ENCODE measurements at regions not wholly inside any gene's neighbourhood (a gene's known extent, or its start where the extent isn't known, plus 50 kb on each side); places are given as distances from the start of the nearest gene placed in this dataset.
"Not testable (repeated sequence)": the region's sequence is repeated elsewhere in the genome, so short reads cannot be mapped to it uniquely, and the experiment has no call there.

DNA sequence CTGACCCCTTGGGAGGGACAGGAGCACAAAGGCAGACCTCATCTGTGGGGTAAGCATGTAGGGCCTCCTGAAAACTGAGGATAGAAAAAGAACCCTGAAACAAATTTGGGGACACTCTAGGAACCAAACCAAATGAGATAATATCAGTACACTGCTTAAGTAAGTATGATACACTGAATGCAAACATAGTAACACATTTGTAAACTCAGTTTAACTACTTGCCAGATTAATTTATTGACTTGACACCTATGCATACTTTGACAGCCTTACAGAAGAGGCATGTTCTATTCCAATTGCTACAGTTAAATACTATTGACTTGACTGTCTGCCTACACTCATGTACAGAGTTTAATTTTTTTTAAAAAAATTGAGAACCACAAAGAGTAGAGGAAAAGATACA lies 1070.8 kb upstream of the SEMA6A start:
- DNase-seq (ENCODE audit: low read depth in 3 of 3): no peak

DNA sequence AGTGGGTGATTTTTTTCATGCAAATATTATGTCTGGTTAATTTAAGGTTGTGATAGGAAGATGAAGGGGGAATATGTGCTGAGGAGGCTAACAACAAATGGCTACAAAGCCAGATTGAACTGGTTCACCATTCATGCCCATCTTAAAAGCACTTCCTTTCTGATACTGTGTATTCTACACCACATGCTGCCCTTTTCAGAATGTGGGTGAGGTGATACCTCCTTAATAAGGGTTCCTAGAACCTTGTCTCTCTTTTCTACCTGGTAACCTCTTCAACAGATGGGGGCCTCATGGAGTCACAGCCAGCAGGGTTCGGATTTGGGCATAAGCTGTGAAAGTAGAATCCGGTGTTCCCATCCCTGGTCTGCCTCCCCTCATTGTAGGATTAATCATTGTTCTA lies 1064.0 kb upstream of the SEMA6A start:
- DNase-seq (ENCODE audit: low read depth in 3 of 3): no peak

DNA sequence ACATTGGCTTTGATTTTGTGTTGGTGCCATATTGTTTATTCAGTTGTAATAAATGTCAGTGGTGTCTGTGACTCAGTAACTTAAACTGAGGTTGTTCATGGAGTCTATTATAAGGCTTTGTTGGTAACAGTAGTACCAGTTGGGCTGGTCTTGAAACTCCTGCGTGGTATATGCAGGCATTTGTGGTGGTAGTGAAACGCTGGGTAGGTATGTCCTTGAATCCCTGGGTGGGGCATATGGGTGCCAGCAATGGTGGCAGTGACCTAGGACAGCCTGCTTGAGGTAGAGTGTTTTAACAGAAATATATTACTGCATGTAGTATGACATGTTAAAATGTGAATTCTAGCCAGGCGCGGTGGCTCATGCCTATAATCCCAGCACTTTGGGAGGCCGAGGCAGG lies 1058.5 kb upstream of the SEMA6A start:
- no peak for DNase-seq (ENCODE audit: low read depth in 3 of 3)

DNA sequence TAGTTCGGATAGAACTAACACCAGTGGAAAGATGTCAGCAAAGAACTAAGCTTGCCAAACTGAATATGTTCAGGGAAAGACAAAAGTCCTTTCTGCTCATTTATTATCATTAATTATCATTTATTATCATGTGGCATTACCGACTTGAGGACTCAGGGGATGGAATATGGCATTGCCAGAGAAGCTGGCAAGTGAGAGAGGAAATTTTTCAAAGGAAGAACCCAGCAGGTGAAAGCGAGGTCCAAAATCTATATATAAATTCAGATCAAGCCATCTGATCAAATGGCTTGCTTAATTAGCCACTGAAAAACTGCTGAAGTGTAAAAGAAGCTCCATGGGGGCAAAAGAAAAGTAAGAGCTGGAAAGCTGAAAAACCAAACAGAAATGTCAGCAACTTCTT lies 1049.6 kb upstream of the SEMA6A start:
- DNase-seq (ENCODE audit: low read depth in 3 of 3): no peak

DNA sequence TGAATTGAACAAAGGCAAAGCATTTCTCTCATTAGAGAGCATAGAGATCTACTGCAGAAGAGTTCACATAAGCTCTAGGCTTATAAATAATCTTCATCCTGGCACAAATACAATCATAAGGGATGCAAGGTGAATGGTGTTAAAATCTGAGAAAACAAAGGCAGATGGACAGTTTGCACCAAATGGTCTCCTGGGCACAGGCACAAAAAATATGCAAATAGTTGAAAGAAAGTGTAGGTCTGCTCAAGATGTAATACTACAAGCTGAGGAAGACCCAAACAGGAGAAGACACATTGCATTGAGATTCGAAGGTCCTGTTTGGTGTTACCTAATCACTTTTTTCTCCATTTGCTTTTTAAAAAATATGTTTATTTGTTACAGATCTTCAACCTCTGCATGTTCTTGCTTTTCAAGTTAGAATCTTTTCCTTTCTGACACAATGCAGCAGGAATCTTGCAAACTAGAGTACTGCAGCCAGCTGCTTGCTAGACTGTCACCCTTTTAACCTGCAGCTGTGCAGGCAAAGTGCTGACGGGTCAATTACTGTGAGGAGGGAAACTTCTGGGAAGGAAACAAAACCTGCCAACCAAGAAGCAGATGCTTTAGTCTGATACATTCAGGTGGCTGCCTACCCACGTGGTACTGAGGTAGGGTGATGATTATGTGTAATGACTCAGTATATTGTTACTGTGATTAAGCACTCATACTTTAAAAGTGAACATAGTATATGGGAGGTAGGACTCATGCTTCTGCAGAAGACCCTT lies 1048.6 kb upstream of the SEMA6A start:
- DNase-seq (ENCODE audit: low read depth in 3 of 3): no peak

DNA sequence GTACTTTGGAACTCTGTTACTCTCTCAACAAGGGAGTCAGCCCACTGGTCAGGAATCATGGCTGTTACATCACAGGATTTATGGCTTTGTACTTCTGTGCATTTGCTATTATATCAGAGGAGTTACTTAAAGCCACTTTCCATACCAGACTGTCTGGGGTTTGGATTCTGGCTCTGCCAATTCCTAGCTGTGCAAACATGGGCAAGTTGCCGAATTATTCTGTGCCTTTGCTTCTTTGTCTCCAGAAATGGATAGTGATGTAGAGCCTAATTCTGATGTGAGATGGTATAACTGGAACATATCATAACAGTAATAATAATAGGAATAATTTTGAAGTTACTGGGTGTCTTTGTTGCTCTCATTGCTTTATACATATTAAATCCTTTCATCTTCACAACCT lies 1047.3 kb upstream of the SEMA6A start:
- no peak for DNase-seq (ENCODE audit: low read depth in 3 of 3)

DNA sequence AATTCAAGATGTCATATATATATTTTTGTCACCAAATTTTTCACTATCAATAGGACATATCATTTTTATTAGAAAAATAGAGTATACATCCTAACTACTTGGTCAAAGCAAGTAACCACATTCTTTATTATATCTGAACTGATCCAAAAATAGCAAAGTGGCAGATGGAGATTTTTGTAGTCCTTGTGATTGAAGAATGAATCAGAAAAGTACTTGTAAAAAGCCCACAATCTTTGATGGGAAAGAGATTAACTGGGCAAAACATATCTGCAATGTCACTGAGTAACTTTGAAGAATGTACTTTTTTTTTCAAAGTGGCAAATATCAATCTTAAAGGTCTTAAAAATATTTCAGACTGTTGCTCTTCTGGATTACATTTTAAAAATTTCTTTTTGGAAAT lies 1040.6 kb upstream of the SEMA6A start:
- no peak for DNase-seq (ENCODE audit: low read depth in 3 of 3)

DNA sequence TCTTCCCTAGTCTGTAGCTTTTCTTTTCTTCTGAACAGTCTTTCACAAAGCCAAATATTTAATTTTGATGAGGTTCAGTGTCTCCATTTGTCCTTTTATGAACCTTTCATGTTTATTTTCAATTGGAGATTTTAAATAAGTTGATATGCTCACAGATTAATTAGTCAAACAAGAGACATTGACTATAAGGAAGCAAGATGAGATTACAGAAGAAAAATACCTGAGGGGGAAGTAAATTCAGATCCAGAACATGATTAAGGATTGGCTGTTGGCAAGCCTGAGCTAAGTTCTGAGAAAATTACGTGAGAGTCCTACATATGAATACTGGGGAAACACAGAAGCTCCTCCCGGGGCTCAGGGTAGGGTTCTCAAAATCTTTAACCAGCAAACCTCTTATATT lies 1039.8 kb upstream of the SEMA6A start:
- no peak for DNase-seq (ENCODE audit: low read depth in 3 of 3)

DNA sequence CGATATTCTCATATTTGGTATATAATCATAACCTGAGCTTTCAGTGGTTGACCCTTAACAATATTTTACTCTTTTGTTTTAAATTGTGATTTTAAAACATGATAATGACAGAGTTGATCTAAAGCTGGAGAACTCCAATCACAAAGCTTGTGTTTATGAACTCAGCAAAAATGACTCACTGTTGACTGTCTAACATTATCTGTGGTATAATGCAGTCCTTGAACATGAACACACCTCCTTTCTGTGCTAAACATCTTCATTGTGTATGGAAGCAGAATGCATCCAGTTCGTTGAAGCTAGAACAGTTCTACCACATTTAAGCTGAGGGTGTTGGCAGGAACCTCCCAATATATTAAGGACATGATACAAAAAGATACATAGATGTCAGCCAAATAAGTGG lies 1030.2 kb upstream of the SEMA6A start:
- DNase-seq (ENCODE audit: low read depth in 3 of 3): no peak

DNA sequence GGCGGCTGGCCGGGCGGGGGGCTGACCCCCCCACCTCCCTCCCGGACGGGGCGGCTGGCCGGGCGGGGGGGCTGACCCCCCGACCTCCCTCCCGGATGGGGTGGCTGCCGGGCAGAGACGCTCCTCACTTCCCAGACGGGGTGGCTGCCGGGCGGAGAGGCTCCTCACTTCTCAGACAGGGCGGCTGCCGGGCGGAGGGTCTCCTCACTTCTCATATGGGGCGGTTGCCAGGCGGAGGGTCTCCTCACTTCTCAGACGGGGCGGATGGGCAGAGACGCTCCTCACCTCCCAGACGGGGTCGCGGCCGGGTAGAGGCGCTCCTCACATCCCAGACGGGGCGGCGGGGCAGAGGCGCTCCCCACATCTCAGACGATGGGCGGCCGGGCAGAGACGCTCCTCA lies 1025.2 kb upstream of the SEMA6A start:
- DNase-seq (ENCODE audit: low read depth in 3 of 3): not testable (repeated sequence)

DNA sequence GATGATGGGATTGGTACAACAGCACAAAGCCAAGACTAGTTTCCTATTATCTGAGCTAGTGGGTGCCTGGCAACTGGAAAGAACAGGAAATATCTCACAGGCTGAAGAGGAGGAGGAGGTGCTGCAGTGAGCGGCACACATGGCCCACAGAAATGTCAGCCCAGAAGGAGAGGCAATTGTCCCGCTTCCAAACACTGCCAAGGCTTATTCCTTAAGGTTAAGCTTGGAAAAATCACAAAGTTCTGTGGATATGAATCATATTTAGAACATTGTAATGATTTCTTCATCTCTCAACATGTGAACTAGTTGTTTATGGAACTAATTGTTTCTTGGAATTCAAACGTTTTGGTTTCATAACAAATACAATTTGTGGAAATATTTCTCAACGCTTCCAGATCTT lies 1019.5 kb upstream of the SEMA6A start:
- no peak for DNase-seq (ENCODE audit: low read depth in 3 of 3)

DNA sequence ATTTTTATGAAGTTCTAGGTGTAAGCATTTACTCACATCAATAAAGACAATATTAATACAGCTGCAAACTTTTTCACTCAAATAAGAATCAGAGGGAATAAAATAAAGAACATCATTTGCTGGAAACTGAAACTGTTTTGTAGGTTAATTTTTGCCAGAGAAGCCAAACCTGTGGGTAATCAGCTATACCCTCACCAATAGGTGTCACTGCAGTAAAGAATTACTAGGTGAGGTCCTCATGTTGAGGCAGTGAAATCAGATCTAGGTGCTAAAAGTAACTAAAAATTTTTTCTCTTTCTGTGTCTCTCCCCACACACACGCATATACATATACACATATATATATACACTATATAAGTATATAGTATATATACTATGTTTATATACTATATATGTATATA lies 1016.3 kb upstream of the SEMA6A start:
- DNase-seq (ENCODE audit: low read depth in 3 of 3): no peak

DNA sequence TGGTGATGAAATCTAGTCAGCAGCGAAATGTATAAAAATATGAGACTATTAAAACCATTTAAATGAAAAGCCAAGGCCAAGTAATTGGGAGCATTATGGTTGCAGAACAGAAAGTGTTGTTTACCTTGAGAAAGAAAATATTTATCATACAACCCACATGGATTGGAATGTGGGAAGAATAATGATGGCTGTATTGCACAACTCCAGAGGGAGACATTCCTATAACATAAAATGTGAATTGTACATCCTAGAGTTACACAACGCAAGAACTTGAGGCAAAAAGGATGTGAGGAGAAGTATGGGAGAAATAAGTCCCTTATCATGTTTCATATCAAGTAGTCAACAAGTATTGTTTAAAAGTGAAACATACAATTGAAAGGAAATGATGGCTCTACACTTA lies 1014.0 kb upstream of the SEMA6A start:
- no peak for DNase-seq (ENCODE audit: low read depth in 3 of 3)

DNA sequence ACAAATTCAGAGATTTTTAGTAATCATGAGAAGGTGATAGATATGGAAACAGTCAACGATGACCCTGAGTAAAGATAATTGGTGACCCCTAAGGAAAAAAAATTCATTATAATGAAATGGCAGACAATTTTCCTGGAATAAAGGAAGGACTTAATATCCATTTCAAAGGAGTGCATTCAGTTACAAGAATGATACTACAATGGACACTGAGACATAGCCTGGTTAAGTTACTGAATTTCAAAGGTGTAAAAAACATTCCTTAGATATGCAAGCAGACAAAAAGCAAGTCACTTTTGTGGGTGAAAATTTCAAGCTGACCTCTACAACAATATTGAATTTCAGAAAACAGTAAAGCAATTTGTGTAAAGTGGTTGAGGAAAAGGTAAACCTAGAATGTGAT lies 1012.5 kb upstream of the SEMA6A start:
- DNase-seq (ENCODE audit: low read depth in 3 of 3): no peak

DNA sequence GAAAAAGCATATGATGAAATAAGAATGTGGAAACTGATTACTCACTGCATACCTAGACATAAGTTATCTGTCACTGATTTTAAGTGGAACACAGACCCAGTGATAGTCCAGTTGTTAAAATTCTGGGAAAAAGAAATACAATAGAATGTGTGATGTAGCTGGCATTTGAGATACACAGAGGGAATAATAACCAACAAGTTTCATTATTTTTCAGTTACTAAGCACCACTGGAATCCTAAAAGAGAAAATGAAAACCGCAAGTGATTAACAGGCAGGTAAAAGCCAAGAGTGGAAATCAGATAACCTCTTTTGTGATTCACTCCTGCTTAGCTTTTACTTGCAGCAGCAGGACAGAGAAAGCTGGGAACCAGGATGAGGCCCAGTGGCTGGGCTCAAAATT lies 994.0 kb upstream of the SEMA6A start:
- DNase-seq (ENCODE audit: low read depth in 3 of 3): no peak

DNA sequence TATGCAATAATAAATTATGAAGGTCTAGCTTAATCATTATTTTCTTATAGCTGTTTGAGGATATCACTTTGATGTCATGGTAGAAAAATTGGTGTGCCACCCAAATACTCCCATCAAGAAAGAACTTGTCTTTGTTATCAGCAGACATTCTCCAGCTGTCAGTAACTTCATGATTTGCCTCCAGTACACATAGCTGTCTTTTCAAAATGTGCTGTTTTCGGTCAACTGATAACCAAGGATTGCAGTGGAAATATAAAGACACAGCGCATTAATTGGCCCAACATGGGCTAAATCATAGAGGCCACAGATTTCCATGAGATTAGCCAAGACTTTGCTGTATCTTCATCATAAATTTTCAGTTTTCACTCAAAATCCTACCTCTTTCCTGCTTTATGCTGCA lies 993.5 kb upstream of the SEMA6A start:
- DNase-seq (ENCODE audit: low read depth in 3 of 3): no peak

DNA sequence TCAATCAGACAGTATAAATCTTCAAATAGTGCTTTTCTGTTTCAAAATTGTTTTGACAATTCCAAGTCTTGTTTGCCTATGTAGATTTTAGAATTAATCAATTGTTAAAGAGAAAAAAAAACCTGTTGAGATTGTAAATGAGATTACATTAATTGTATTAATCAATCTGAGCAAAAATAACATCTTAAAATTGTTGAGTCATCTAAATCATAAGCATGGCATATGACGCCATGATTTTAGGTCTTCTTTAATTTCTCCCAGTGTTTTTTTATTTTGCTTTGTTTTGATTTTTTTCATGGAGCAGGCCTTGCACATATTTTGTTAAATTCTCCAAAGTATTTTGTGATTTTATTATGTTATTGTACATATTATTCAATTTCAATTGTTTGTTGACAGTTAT lies 988.0 kb upstream of the SEMA6A start:
- DNase-seq (ENCODE audit: low read depth in 3 of 3): no peak

DNA sequence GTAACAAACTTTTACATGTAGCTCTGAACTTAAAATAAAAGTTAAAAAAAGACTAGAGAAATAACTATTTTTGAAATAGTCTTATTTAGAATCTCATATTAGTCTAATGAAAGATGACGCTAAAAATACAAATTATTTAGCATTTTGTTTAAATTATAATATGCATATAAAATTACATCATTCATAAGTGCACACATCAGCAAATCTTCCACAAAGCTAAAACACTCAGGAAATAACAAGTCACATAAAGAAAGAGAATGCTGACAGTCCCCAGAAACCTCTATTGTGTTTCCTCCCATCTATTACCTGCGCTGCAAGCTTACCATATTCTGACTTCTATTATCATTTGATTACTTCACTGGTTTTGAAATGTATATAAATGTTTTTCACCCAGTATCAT lies 986.9 kb upstream of the SEMA6A start:
- no peak for DNase-seq (ENCODE audit: low read depth in 3 of 3)

DNA sequence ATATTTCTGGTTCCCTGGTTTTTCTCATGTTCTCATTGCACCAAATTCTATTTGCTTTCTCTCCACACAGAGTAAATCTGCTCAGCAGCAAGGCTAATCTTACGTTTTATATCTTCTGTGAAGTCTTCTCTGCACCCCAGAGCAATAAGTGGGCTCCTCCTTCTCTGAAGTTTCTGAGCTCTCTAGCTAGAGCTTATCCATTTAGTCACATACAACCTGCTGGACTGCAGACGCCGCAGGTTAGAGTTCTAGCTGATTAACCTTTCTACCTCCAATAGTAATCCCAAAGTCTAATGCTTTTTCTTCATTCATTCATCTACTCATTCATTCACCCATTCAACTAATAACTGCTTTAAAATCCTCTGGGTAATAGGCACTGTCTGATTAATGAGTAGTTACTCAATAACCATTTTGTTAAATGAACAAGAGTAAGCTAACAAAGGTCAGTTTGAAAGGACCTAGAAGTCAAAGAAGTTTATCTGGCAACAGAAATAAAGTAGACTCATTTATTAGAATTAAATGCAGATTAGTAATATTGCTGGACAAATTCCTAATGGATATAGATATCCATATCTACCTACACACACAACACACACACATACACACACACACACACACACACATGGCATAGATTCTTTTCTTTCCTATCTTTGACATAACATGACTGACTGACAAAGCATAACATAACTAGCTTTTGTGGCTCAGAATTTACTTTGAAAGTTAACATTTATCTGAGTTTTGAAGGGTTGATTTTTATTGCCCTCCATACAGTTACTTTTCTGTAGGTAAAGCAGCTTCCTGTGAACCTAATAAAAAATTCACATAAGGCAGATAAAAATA lies 984.6 kb upstream of the SEMA6A start:
- DNase-seq (ENCODE audit: low read depth in 3 of 3): no peak

DNA sequence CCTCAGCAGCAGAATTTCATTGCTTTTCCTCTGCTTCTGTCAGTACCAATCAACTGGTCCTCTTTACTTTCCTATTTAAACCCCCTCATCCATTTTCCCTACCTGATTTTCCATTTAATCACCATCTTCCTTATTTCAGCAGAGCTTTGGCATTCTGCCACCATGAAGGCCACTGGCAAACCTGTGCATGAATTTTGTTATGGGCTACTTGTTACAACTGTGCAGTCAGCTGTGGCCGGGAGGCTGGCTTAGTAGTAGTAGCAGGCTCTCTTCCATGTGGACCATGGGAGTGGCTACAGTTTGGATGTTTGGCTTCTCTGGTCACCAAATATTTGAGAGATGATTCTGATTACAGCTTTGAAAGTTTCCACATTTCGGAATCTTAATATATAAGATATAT lies 976.6 kb upstream of the SEMA6A start:
- no peak for DNase-seq (ENCODE audit: low read depth in 3 of 3)

DNA sequence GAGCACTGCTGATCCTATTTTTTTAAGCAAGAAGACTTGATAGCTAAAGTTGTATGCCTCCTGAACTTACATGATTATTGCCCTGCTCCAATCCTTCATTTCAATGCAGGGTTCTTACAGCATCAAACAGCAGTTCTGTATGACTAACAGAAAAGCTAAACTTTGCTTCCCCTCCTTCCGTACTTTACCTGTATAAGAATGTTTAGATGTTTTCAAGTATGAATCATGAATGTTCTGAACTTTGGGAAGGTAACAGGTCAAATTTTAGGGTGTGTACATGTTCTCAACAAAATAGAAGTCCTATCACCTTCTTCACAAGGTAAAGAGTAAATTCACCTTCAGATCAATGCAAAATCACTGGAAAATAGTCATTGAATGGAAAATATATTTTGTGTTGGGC lies 972.6 kb upstream of the SEMA6A start:
- DNase-seq (ENCODE audit: low read depth in 3 of 3): no peak

DNA sequence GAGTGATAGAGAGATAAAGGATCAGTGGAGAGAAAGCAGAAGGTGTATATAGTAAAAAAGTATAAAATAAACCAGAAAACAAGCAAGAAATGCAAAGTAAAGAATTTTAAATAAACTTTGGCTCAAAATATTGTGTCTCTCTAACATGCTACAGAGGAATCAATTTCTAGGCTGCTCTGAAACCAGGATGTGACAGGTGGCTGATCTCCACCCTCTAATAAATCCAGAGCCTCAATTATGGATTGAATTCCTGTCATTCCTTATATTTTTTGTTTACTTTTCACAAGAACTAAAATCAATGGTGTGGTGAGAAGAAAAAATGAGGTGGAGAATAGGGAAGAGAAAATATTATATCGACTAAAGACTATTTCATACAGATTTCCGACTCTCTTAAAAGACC lies 965.1 kb upstream of the SEMA6A start:
- DNase-seq (ENCODE audit: low read depth in 3 of 3): no peak

DNA sequence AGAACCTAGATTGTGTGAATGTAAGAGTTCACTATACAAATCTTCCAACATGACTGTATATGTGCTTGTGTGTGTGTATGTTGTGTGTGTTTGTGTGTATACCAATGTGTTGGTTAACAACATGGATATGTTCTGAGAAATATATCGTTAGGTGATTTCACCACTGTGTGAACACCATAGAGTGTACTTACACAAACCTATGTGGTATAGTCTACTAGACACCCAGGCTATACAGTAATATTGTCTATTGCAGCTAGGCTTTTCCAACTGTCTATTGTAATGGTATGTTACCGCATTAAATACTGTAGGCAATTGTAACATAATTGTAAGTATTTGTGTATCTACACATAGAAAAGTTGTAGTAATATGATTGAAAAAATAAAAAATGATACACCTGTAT lies 959.2 kb upstream of the SEMA6A start:
- DNase-seq (ENCODE audit: low read depth in 3 of 3): no peak

Data from stimulated activated CD4-positive, alpha-beta T cell treated with anti-CD3 and anti-CD28 coated beads, TNF-alpha, amount 100 ng/mL, for 48 hours (primary cell).